Limb (tissue), 2 donors: ENCODE measurements at regions not wholly inside any gene's neighbourhood (a gene's known extent, or its start where the extent isn't known, plus 50 kb on each side); places are given as distances from the start of the nearest gene placed in this dataset.
A peak's percentile ranks its signal among the peaks of the same experiment; 100 is the strongest.
"Not testable (repeated sequence)": the region's sequence is repeated elsewhere in the genome, so short reads cannot be mapped to it uniquely, and the experiment has no call there.

Source experiments
- DNase-seq, 2 donors: peaks; one replicate each; pipeline ENCODE4 v3.0.0-alpha.2; 2016; ENCODE audit errors: extremely low spot score in 2 of 2

DNA sequence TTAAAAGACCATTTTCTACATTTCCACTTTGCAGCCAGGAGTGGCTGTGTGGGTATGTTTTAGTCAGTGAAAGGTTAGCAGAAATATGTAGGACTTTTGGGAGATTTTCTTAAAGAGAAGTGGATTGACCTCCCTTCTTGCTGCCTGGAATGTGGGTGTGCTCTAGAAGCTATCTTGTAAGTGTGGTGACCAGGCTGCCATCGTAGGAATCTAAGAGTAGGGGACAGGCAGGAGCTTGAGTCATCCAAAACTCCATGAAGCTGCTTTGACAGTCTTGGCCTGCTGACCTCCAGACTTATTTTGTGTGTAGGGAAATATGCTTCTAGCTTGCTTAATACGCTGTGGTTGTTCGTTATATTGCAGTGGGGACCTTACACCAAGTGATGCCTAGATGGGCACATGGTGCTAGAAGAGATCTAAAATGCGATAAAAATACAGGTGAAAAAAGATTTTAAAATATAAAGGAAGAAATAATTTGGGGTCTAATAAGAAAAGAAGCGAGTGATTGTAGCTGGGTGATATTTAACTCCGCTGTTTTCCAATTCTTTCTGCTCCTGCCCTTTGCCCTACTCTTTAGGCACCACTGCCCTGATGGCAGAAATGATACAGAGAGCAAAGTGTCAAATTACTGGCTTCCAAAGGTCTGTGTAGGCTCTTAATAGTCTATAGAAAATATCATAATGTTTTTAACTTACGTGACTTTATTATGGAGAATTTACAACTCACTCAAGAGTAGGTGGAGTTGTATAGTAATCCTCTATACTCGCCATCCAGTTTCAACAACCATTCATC lies 298.2 kb upstream of the ZNF608 start:
- no peak for DNase-seq

DNA sequence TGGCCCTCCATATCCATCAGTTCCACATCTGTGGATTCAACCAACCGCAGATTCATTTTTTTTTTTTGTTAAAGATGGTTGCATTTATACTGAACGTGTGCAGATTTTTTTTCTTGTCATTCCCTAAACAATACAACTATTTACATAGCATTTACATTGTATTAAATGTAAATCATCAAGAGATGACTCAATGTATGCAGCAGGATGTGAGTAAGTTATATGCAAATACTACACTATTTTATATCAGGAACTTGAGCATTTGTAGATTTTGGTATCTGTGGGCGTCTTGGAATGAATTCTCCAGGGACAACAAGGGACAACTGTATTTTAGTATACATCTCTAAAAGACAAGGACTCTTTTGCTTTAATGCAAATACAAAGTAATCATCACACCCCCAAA lies 299.2 kb upstream of the ZNF608 start:
- DNase-seq = no peak

DNA sequence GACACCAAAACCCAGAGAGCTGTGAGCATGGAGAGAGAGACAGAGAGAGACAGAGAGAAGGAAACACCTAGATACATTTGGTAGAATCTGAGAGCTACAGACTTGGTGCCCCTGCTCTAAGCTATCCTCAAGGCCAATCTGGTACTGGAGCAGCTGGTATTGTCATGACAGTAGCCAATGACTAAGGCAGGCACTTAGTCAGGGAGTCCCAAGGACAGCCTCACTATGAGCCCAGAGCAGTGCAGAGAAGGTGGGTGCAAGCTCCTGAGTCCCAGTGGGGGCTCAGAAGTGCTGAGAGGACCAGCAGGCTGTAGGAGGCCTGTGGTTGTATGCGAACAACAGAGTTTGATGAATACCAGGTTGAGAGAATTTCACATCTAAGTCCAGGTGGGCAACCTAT lies 300.4 kb upstream of the ZNF608 start:
- DNase-seq = no peak

DNA sequence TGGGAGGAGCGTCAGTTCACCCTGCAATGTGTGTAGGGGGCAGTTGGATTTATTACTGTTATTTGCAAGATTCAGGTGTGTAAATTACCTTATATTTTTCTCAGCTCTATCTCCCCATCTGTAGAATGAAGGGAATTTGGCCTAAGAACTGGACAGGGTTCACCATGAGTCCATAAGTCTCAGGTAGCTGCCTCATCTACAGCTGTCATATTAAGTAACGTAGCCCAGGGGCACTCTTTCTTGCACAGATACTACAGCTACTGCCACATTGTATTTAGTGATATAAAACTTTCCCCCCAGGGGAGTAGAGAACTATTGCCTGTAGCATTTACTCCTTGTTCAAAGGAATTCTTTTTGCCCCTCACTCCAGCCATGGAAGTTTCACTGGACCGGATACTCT lies 301.4 kb upstream of the ZNF608 start:
- no peak for DNase-seq

DNA sequence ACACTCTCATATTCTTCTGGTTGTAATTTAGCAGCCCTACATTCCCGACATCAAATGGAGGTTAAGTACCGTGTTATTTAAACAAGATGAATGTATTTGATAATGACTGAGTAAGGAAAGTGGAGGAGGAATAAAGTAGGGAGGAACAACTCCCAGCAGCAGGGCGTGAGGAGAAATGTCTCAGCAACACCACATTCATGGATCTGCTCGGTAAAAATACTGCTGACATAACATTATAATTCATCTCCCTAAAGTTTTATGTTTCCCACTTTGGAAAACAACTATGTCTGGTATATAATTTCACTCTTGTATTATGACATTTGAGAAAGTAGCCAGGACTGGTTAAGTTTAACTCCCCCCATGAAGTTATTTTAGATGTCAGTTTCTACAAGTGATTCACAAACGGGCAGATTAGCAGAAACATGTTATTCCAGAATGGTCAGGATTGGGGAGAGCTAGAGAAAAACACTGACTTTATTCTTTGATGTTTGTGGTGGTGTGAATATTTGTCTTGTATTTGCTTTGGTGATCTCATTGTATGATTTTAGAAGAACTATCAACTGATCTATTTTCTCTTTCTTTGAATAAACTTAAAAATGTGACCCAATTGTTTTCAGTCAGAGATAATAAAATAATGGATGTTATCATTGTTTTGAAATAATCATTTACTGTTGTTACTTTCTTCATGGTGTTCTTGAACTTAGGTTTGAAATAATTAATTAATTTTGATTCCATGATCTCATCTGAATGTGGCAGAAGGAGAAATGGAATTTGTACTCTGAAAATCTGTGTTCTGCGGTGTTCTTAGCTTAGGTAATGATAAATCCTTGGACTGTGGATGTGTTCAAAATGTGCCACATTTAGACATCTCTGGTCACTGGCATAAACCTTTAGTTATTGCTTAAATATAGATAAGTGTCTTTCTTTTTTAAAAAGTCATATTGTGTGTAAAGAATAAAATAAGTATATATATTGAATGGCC lies 303.6 kb upstream of the ZNF608 start:
- no peak for DNase-seq

DNA sequence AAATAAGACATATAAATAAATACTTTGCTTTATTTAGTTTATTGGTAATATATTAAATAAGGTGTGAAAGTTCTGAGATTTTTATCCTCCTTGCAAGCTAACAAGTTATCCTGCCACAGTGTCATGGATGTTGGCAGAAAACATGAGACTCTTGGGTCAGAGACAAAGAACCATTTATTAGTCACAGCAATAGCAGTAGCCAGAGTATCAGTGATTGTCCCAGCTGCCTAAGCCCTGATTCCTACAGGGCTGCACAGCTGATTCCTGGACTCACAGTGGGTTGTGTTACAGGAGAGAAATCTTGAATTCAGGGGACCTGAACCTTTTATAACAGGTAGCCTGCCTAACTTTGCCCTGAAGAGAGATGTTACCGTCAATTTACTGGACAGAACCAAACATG lies 304.5 kb upstream of the ZNF608 start:
- no peak for DNase-seq

DNA sequence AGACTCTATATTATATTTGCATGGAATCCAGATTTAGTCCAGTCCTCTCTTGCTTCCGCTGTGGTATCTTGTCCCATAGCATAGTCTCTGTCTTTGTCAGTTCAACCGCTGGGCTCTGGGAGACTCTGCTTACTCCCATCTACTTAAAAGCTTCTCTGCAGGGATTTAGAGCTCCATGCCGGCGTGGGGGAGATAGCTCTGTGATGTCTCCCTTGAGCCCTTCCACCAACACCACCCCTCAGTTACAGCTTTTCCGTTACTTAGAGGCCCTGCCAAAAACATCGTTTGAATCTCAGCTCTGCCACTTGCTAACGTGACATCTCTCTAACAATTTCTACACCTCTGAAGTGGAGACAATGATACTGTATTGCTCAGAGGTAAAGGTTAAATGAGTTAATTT lies 306.1 kb upstream of the ZNF608 start:
- no peak for DNase-seq

DNA sequence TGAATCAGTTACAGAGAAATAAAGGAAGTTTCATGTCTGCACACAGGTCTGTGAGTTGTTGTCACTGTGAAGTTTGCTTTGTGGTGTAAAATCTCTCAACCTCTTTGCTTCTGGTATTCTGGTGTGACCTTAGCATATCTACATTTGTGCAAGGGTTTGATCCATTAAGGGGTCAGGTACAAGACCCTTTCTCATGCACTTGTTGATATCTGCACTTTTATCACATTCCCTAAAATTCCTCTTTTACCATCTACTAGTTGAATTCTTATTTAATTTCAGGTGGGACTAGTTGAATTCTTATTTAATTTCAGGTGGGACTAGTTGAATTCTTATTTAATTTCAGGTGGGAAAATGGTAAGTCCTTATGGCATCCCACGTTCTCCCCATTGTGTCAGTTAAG lies 306.7 kb upstream of the ZNF608 start:
- no peak for DNase-seq

DNA sequence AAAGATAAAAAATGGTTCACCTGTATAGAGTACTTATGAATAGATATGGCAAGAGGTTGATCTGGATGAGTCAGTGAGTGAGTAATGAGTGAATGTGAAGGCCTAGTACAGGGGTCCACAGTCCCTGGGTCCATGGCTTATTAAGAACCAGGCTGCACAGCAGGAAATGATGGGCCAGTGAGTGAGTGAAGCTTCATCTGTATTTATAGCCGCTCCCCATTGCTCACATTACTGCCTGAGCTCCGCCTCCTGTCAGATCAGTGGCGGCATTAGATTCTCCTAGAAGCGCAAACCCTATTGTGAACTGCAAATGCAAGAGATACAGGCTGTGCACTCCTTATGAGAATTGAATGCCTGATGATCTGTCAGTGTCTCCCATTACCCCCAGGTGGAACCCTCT lies 307.7 kb upstream of the ZNF608 start:
- no peak for DNase-seq

DNA sequence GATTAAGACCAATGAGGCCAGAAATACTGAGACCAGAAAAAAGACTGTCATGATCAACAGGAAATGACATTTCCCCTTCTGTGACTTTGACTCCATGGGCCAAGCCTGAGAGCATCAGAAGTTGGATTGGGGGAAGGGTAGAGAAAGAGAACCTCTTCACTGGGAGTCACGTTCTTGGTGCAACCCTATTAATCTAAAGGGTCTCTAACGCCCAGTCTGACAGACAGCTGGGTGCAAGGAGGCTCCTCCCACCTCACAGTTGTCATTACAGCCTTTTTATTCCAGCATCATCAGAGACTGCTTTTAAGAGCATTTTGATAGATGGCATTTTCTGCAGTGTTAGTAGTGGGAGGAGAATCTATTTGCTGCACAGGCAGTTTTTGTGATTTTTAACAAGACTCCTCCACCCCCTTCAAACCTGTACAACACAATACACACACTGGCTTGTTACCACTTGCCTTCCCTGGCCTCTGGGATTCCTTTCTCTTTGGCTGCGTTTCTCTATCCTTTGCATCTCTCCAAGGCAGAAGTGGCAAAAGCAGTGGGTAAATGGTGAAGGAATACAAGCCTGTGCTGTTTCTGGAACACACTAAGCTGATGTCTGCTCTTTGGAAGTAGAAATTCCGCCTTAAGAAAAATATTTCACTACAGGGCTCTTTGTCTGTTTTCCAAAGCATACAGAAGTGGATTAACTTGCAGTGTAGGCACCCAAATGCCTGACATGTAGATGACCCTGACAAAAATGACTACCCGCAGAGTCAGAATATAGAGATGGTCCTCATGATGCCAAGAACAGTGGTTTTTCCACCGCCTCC lies 310.4 kb upstream of the ZNF608 start:
- no peak for DNase-seq

DNA sequence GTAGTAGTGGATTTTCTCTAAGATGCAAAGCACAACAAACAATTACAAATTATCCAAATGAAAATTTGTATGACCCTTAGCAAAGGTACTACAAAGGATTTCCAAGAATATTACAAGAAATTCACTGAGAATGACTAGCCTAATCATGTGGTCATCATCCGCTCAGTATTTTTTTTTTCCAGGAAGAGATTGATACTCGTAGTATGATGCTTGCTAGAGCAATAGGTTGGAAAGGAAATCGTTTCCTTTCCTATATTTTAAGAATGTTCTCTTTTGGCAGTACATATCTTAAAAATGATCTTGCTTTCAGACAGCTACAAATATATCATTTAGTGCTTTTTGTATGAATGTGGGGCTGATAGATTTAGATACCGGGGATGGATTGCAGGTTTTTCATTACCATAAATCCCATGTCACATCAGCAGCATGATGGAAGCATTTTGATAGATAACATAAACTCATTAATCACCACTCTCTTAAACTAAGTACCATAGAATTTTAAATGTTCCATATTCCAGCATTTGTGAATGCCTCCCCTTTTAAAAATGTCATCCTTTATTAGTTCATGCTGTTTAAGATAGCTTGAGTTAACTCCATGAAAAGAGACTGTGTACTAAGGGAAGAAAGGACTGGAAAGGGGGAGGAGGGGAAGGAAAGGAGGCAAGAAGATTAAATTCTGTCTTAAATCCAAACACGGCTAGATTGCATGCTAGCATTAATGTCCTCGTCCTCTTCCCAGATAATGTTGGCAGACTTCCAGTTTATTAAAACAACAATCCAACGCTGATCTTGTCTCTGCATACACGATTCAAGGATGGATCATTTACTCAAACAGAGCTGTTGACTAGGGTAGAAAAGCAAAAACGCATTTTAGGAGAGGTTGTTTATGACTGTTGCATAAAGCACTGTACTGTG lies 311.7 kb upstream of the ZNF608 start:
- peak in 1 of 2 donors; percentile 74 for DNase-seq

DNA sequence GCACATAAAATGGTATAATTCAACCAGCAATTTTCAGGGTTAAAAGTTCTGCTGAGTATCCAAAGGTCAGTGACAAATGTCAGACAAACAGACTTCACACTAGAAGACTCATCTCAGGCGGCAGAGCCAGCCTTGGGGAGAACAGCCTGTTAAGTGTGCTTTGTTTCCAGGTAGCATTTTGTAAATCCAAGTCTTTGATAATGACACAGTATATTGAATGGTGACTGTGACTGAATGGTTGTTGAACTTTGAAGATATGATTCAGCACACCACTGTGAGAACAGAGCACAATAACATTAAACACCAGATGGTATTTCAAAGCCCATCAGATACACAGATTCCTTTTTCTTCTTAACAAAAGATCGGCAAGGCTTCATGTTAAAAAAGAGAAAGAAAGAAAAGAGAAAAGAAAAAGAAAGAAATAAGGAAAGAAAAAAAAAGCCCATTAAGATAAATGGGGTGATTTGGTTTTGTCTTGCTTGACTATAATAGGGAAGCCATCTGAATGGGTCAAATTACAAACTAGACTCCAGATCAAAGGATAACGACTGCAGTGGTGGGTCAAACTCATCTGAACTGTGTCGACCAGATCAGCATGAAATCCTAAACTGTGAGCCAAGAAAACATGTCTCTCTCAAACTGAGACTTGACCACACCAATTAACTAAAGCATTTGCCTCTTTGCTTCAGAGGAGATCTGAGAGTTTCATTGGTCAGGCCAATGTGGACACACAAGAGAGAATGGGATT lies 313.0 kb upstream of the ZNF608 start:
- no peak for DNase-seq

DNA sequence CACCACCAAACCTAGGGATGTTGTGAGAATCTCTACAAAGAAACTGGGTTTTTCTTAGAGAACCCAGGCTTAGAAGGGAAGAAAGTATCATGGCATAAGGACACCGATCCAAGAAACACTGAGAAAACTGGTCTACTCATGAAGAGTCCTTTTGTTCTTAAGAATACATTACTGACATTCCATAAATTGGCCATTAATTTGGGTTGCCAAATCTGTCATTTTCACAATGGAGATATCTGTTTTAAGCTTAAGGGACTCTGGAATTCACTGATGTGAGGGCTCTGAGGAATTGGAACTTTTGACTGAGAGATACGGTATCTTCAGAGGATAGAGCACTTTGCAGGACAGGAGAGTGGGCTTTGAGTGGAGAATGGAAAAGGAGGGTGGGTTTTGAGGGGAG lies 315.3 kb upstream of the ZNF608 start:
- DNase-seq = no peak

DNA sequence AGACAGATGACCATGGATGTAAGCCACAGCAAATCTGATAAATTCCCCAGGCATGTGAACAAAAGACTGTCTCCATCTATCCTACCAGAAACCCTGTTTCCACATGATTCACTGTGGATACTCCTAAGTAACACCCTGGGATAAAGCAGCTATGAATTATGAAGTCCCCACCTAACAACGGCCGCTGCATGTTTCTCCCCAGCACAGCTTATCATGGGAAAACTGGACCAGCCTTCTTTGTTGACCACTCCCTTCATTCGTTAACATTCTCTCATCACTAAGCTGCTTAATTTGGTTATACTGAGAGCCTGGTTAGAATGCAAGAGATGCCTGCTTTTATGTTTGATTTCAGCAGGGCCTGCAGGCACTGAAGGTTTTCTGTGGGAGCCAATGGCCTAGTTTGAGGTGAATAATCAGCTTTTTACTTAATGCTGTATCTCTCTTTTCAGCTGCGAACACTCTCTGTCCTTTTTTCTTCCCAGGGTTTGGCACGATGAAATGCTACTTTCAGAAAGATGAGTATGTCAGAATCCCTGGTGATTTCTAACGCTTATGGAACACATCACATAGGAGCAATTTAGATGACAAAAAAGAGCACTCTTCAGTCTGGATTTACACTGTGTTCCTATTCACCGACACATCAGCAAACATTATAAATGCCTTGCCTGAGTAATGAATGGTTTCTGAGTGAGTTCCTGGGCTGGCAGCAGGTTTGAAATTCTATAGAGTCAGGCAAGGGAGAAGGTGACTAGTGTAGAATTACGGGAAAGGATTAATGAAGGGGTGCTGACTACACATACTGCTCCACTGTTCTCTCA lies 318.4 kb upstream of the ZNF608 start:
- no peak for DNase-seq

DNA sequence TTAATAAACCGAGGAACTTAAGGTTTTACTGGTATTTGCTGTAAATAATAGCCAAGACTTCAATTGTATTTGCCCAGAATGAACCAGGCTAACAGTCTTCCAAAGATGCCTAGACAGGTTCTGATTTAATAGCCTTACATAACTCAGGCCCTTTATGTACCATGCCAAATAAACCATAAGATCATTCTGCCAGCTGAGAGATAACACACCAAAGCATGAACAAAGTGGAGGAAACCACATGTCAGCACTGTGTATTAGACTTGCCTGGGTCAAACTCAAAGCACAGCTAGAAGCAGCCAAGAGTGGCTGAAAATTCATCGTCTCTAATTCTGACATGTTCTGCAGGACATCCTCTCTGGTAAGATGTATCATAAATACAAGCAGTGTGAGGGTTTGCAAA lies 319.3 kb upstream of the ZNF608 start:
- DNase-seq = no peak

DNA sequence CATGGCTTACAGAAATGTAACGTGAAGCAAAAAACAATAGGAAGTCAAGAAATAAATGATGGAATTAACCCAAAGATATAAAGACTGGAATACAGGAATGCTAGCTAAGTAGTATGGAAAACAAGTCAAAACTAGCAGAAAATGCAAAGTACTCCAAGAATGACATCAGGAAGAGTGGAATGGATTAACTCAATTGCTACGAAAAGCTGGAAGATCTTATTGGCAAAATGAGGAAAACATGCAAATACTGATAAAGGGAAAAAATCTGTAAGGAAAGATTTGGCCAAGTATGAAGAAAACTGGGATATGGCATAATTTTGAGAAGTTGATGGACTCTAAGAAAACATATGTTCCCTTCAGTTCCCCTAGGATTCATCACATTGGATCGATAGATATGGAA lies 324.5 kb upstream of the ZNF608 start:
- DNase-seq = no peak

DNA sequence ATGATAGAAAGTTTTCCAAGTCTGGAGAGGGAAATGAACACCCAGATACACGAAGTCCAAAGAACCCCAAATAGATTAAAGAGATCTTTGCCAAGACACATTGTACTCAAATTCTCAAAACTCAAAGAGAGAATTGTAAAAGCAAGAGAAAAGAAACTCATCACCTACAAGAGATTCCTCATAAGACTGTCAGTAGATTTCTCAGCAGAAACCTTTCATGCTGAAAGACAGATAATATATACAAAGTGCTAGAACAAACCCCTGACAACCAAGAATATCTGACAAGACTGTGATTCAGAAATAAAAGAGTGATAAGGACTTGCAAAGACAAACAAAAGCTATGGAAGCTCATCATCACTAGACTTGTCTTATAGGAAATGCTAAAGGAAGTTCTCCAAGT lies 326.7 kb upstream of the ZNF608 start:
- DNase-seq = no peak

DNA sequence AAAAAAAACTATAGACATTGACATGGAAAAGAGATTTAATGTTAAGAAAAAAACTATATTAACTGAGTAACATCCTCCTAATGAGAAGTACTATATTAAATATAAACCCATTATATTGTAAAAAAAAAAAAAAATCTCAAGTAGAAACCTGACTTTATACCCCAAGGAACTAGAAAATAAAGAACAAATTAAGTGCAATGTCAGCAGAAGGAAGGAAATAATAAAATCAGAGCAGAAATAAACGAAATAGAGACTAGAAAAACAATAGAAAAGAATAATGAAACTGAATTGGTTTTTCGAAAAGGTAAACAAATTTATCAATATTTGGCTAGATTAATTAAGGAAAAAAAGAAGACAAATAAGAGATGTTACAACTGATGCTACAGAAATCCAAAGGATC lies 329.1 kb upstream of the ZNF608 start:
- no peak for DNase-seq

DNA sequence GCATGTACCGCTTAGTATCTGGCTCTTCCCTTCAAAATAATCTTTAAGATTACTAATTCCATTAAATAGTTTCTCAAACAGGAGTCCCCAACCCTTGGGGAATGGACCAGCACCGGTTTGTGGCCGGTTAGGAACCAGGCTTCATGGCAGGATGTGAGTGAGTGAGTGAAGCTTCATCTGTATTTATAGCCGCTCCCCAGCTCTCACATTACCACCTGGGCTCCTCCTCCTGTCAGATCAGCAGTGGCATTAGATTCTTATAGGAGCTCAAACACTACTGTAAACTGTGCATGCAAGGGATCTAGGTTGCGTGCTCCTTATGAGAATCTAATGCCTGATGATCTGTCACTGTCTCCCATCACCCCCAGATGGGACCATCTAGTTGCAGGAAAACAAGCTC lies 332.6 kb upstream of the ZNF608 start:
- DNase-seq = not testable (repeated sequence)
